Stromal cell of bone marrow (primary cell): ENCODE measurements at regions not wholly inside any gene's neighbourhood (a gene's known extent, or its start where the extent isn't known, plus 50 kb on each side); places are given as distances from the start of the nearest gene placed in this dataset.
A peak's percentile ranks its signal among the peaks of the same experiment; 100 is the strongest.
"Not testable (repeated sequence)": the region's sequence is repeated elsewhere in the genome, so short reads cannot be mapped to it uniquely, and the experiment has no call there.

ENCODE experiments used
- DNase-seq: peaks from one replicate; pipeline ENCODE4 v3.0.0-alpha.2; 2012; ENCODE audit warnings: low read depth

DNA sequence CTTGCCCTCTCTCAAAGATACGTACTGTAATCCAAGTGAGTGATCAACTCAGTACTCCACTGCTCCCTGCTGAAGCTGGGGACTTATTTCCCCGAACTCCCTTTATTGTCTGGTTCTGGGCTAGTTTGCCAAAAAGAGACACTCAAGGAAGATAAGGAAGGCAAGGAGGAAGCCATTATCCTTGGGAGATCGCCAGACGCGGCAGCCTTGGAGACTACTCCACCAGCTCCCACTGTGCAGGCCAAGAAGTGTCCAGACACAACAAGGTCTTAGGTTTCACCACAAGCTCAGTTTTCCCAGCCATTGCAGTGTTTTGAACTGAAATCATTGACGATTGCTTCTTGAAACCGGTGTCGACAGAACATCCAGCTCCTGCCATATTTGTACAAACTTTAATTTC is 439.6 kb upstream of the UBE2E3 start:
- DNase-seq: no peak

GRCh38 chr2:180539541-180539940 is 440.9 kb upstream of the UBE2E3 start:
- no peak for DNase-seq

- DNase-seq: no peak
Observed at GRCh38 chr2:180535289-180535688, 445.1 kb upstream of the UBE2E3 start.

DNA sequence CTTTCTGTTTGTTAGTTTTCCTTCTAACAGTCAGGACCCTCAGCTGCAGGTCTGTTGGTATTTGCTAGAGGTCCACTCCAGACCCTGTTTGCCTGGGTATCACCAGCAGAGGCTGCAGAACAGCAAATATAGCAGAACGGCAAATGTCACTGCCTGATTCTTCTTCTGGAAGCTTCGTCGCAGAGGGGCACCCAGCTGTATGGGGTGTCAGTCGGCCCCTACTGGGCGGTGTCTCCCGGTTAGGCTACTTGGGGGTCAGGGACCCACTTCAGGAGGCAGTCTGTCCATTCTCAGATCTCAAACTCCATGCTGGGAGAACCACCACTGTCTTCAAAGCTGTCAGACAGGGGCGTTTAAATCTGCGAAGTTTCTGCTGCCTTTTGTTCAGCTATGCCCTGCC is 448.6 kb upstream of the UBE2E3 start:
- not testable (repeated sequence) for DNase-seq

GRCh38 chr2:180524499-180524898 is 455.9 kb upstream of the UBE2E3 start:
- DNase-seq: no peak

- DNase-seq: peak; percentile 90
Observed at GRCh38 chr2:180523621-180524340, 456.6 kb upstream of the UBE2E3 start.

DNA sequence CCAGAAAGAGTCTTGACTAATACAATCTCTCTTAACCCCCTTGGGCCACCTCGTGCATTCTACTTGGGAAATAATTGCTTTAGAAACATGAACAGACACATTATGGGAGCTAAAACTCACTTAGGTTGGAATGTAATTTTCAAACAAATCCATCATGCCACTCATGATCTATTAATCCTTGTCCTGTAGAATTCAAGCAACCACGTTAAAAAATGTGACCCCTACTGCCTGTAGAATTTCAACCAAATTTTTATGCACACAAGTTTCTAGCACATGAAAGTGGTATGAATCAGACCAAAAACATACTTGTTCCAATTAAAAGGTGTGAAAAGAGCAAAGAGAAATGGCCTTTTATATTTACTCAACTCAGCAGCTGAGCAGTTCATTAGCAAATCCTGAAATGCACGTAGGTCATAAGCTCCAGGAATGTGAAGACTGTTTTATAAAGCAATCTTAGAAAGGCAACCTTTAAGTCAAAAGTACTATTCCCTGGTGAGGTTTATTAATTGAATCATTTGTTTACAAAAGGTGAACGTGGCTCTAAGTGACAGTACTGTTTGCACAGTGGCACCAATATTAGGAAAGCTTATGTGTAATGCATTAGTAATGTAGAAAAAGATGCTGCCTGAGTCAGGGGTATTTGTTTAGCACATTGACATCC is 459.4 kb upstream of the UBE2E3 start:
- no peak for DNase-seq

DNA sequence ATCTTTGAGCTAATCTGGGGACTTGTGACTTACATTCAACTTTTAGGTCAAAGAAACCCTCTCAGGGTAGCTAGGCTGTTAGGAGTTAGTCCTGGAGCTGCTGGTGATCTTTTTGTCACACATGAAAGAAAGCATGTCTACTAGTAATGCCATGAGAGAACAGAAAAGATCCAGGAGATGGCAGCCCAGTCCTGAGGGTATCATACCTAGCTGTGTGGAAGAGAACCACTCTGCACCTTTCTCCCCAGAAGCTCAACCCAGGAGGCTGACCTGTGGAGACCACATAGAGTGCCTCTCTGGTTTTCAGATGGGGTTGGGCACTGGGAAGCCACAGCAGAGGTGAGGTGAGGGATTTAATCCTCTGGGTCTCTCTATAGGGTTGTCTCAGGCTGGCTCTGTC is 460.2 kb upstream of the UBE2E3 start:
- DNase-seq: no peak

GRCh38 chr2:180519276-180519675 is 461.1 kb upstream of the UBE2E3 start:
- no peak for DNase-seq

- DNase-seq: no peak
Observed at GRCh38 chr2:180516232-180516631, 464.2 kb upstream of the UBE2E3 start.

- no peak for DNase-seq
Observed at GRCh38 chr2:180513389-180513788, 467.0 kb upstream of the UBE2E3 start.

- DNase-seq: no peak
Observed at GRCh38 chr2:180508458-180508857, 471.9 kb upstream of the UBE2E3 start.

- no peak for DNase-seq
Observed at GRCh38 chr2:180507028-180507427, 473.4 kb upstream of the UBE2E3 start.

DNA sequence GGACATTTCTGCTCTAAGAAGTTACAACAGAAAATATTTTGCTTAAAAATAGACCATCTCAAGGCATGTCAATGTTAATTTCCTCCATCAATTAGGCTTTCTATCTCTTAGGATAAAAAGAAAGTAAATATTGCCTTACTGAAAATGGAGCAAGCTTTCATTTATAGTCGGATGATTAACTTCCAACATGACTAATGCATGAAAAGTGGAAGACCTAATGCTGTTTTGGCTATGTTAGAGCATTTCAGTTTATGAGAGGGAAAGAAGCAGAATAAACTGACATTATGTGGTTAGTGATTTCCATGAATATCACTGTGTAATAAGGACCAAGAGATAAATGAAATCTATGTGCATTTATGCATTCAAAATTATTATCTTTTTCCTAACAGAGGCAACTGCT is 475.2 kb upstream of the UBE2E3 start:
- peak; percentile 47 for DNase-seq

GRCh38 chr2:180497621-180498152 is 482.7 kb upstream of the UBE2E3 start:
- no peak for DNase-seq

DNA sequence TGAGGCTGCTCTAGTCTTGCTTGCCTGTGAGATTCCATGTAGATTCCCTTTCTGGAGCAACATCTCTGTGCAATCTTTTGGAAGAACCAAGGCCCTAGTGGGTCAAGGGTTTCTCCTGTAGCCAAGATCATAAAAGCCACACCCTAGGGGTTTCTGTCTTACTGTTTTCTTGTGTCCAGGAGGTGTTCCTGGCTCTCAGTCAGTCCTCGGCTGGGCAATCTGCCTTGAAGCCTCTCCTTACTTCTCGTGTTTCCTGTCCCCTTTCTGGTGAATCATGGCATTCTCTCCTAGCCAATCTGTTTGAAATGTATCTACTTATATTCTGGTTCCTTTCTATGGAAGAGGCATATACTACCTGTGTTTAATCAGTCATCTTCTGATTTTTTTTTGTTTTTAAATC is 484.8 kb upstream of the UBE2E3 start:
- peak; percentile 18 for DNase-seq

GRCh38 chr2:180494286-180494685 is 486.1 kb upstream of the UBE2E3 start:
- DNase-seq: no peak

DNA sequence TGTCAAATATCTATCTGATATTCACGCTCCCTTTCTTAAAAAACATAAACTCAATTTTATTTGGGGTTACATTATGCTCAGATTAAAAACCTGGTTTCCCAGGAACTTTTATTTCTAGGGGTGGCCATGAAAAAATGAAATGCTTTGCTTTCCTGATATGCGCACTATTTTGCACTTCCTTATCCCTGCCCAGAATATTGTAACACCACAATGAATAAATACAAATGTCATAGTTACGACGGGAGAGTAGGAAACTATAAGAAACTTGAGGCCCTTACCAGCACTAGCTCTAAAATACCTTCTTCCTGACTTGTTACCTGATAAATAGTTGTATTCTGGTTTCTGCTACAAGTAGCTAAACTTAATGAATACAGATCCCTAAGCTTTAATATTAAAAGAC is 475.6 kb upstream of the CWC22 start:
- no peak for DNase-seq

- no peak for DNase-seq
Observed at GRCh38 chr2:180481998-180482397, 474.9 kb upstream of the CWC22 start.

DNA sequence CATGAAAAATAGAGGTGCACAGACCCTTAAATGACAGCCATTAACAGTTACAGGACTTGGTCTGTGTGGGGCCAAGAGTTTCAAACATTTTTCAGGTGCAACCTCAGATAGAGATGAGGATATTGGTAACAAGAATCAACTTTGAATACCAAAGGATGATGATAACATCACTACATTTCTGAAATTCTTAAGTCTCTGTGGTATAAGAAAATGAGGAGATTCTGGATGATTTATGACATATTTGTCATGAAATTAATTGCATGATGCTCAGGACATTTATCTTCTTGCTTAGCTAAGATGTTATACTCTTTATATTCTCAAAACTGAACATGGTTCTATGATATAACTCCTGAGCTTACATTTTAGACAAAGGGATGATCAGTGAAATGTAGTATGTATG is 471.8 kb upstream of the CWC22 start:
- no peak for DNase-seq

GRCh38 chr2:180474716-180475115 is 467.6 kb upstream of the CWC22 start:
- DNase-seq: no peak

GRCh38 chr2:180473456-180473855 is 466.4 kb upstream of the CWC22 start:
- no peak for DNase-seq

- DNase-seq: peak; percentile 35
Observed at GRCh38 chr2:180472133-180472532, 465.0 kb upstream of the CWC22 start.

DNA sequence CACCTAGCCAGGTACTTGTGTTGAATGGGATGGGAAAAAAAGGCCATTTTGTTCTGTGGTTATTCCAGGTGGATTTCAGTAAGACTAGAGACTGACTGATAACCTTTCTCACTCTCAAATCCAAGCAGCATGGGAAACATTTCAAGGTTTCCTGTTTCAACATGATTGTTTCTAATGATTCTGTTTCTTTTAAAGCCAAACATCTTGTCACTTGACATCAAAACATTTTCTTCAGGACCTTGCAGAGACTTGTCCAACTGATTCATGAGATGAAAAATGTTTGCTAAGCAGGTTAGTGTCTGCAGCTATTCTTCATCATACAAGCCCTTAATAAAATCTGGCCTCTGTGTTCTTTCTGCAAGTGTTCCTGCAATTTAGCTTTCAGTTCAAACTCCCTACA is 456.5 kb upstream of the CWC22 start:
- no peak for DNase-seq
